Lung (tissue), 11 donors: ENCODE measurements at regions not wholly inside any gene's neighbourhood (a gene's known extent, or its start where the extent isn't known, plus 50 kb on each side); places are given as distances from the start of the nearest gene placed in this dataset.
"Not testable (repeated sequence)": the region's sequence is repeated elsewhere in the genome, so short reads cannot be mapped to it uniquely, and the experiment has no call there.

Experiments used
- ATAC-seq: fragments of 200-7000 bp; cut with Tn5 transposase; one replicate; pipeline ENCODE4 v1.9.1; 2020; ENCODE audit warnings: moderate number of reproducible peaks; ENCODE audit not compliant: insufficient read depth, low FRiP score
- DNase-seq, 3 donors: peaks; one replicate each; pipeline ENCODE4 v3.0.0-alpha.2; 2013 to 2017
- H3K27ac ChIP-seq, 2 donors: one replicate each; pipeline ENCODE4 v1.5.1; 2013; ENCODE audit warnings: mild to moderate bottlenecking in 2 of 2, moderate library complexity in 2 of 2, control low read depth in 1 of 2, inconsistent platforms in 1 of 2, low read depth in 1 of 2, low read length in 1 of 2
- H3K27me3 ChIP-seq, 3 donors: one replicate each; pipeline ENCODE4 v1.5.1; 2013; ENCODE audit warnings: low read length in 2 of 3; ENCODE audit not compliant: control insufficient read depth in 3 of 3, insufficient read depth in 3 of 3
- H3K36me3 ChIP-seq, 4 donors: one replicate each; pipeline ENCODE4 v1.5.1; 2013; ENCODE audit warnings: low read length in 4 of 4, mild to moderate bottlenecking in 1 of 4, moderate library complexity in 1 of 4; ENCODE audit not compliant: control insufficient read depth in 4 of 4, insufficient read depth in 4 of 4
- H3K4me1 ChIP-seq, 5 donors: one replicate each; pipeline ENCODE4 v1.5.1; 2013; ENCODE audit warnings: low read length in 5 of 5, mild to moderate bottlenecking in 2 of 5, moderate library complexity in 1 of 5; ENCODE audit not compliant: control insufficient read depth in 5 of 5, insufficient read depth in 5 of 5
- H3K4me3 ChIP-seq: one replicate; pipeline ENCODE4 v1.5.1; 2013; ENCODE audit warnings: mild to moderate bottlenecking, control low read depth, moderate library complexity
- H3K9ac ChIP-seq, 2 donors: one replicate each; pipeline ENCODE4 v1.5.1; 2013; ENCODE audit warnings: low read length in 2 of 2, control low read depth in 1 of 2; ENCODE audit not compliant: insufficient read depth in 1 of 2
- H3K9me3 ChIP-seq, 4 donors: one replicate each; pipeline ENCODE4 v1.5.1; 2013; ENCODE audit warnings: low read length in 3 of 4, mild to moderate bottlenecking in 1 of 4, moderate library complexity in 1 of 4; ENCODE audit not compliant: control insufficient read depth in 4 of 4, insufficient read depth in 3 of 4
- CTCF ChIP-seq: IDR thresholded peaks from 2 replicates; pipeline ENCODE4 v1.5.1; 2012; ENCODE audit warnings: mild to moderate bottlenecking; ENCODE audit errors: control extremely low read depth, extremely low read depth
- WGBS, 2 donors: extraction: QIAGEN DNeasy Blood & Tissue Kit; methylation state at CpG; one replicate each; pipeline ENCODE4 v1.1.7; 2013; 5-methylcytosine and 5-hydroxymethylcytosine counted together
- donor health status: control.
- donor health status: control.
- donor health status: Bipolar disorder and iron deficiency.
- donor health status: healthy.
- donor health status: DM: yes; HTN: yes; CAD: no.

GRCh38 chr4:3910161-3910950 lies 144.2 kb downstream of the ADRA2C start:
- not testable (repeated sequence) for H3K9me3 ChIP-seq, H3K4me3 ChIP-seq, H3K27ac ChIP-seq, H3K4me1 ChIP-seq, H3K36me3 ChIP-seq, H3K27me3 ChIP-seq, ATAC-seq, H3K9ac ChIP-seq
- peak in 2 of 3 donors; percentile 2 to 50 for DNase-seq
- WGBS, 2 donors: 70 to 85% methylated on average over 14 of the region's 14 CpGs

GRCh38 chr4:3911252-3911856 lies 145.2 kb downstream of the ADRA2C start:
- Histone ChIP-seq H3K9me3 (peaks cover 0 to 5% (median 3%) of the 10 kb centered on the region in 4 donors), H3K9ac (no peak overlapping the region), H3K27ac (no peak overlapping the region), H3K4me3 (no peak overlapping the region), H3K27me3 (peaks cover 0 to 7% (median 2%) of the 10 kb centered on the region in 3 donors), H3K36me3 (no peaks in the 10 kb centered on the region), H3K4me1 (peaks cover 0 to 1% (median 0%) of the 10 kb centered on the region in 5 donors)
- TF ChIP-seq CTCF: no peak
- no peak for ATAC-seq
- WGBS, 2 donors: 83 to 87% methylated on average over 19 of the region's 19 CpGs
- DNase-seq: no peak

- not testable (repeated sequence) for H3K4me1 ChIP-seq, H3K9ac ChIP-seq, H3K4me3 ChIP-seq, H3K36me3 ChIP-seq, H3K9me3 ChIP-seq, H3K27ac ChIP-seq, ATAC-seq, DNase-seq, H3K27me3 ChIP-seq
- WGBS, 2 donors: 86 to 90% methylated on average over 4 of the region's 4 CpGs
These were observed 148.3 kb downstream of the ADRA2C start for GRCh38 chr4:3914511-3914910.

- H3K36me3 ChIP-seq, H3K4me3 ChIP-seq, H3K27ac ChIP-seq, H3K9me3 ChIP-seq, H3K27me3 ChIP-seq, ATAC-seq, H3K9ac ChIP-seq, H3K4me1 ChIP-seq: not testable (repeated sequence)
- WGBS, 2 donors: 61 to 63% methylated on average over 9 of the region's 9 CpGs
- DNase-seq: peak in 2 of 3 donors; percentile 2 to 8
These were observed 153.3 kb downstream of the ADRA2C start for GRCh38 chr4:3919509-3919908.

GRCh38 chr4:3921902-3922301 lies 155.7 kb downstream of the ADRA2C start:
- WGBS, 2 donors: 71 to 73% methylated on average over 3 of the region's 3 CpGs
- not testable (repeated sequence) for ATAC-seq, DNase-seq

GRCh38 chr4:3925841-3926240 lies 159.7 kb downstream of the ADRA2C start:
- ATAC-seq, H3K4me1 ChIP-seq, H3K27me3 ChIP-seq, H3K27ac ChIP-seq, H3K36me3 ChIP-seq, H3K9ac ChIP-seq, H3K4me3 ChIP-seq, H3K9me3 ChIP-seq, DNase-seq: not testable (repeated sequence)
- 42 to 44% methylated on average over 4 of the region's 4 CpGs for WGBS, 2 donors

More at GRCh38 chr4:3921902-3922301, 155.7 kb downstream of the ADRA2C start:
- not testable (repeated sequence) for H3K27me3 ChIP-seq, H3K36me3 ChIP-seq, H3K27ac ChIP-seq, H3K4me3 ChIP-seq, H3K9me3 ChIP-seq, H3K4me1 ChIP-seq, H3K9ac ChIP-seq

GRCh38 chr4:3926271-3926670 lies 160.1 kb downstream of the ADRA2C start:
- not testable (repeated sequence) for H3K36me3 ChIP-seq, H3K27me3 ChIP-seq, H3K9ac ChIP-seq, DNase-seq, H3K4me1 ChIP-seq, H3K9me3 ChIP-seq, ATAC-seq, H3K4me3 ChIP-seq, H3K27ac ChIP-seq
- 69 to 78% methylated on average over 10 of the region's 10 CpGs for WGBS, 2 donors
